ENCODE measurements at regions not wholly inside any gene's neighbourhood (a gene's known extent, or its start where the extent isn't known, plus 50 kb on each side); places are given as distances from the start of the nearest gene placed in this dataset.

DNA sequence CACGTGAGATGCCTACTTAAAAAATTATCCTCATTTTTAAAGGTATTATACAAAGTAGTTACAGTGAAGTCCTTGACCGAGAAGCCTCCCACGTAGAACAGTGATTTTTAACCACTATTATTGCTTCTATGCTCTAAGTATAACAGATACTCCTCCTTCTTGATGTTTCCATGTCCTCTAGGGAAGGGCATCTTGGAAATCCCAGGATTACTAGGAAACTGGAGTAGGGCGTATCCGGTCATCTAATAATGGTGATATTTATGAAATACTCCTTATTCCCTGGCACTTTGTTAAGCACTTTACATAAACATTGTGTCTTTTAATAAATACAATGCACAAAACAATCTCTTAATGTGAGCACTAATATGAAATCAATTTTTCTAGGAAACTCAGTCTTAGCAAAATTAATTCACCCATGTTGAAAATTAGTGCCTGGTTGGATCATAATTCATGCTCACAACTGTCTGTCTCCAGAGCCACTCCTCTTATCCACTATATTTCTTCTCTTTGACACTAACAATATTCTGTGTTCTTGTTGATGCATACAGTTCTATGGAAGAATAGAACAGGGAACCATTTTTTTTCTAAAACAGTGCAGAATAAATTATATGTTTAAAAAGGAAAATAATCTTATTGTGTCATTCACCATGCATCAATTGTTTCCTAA is 128.6 kb upstream of the SEMA3E start:
- no peak overlapping the region for H2AFZ ChIP-seq
- no peaks in the 10 kb centered on the region for H3K79me2 ChIP-seq (ENCODE audit: insufficient read depth)
- no peaks in the 10 kb centered on the region for H3K9me3 ChIP-seq (ENCODE audit: low read depth)
- no peaks in the 10 kb centered on the region for H3F3A ChIP-seq (ENCODE audit: insufficient read depth)
- in situ Hi-C loops (cut with MboI): no loop called here
- H3K36me3 ChIP-seq (ENCODE audit: low read depth): no peaks in the 10 kb centered on the region
- H3K9ac ChIP-seq: no peak overlapping the region
- no peak overlapping the region for H3K27ac ChIP-seq
- no peaks in the 10 kb centered on the region for H3K9me2 ChIP-seq (ENCODE audit: insufficient read depth)
- TF ChIP-seq EZH2 (IDR thresholded peaks at IDR 0.05; ENCODE audit: insufficient read depth, poor library complexity, severe bottlenecking): no peak
- no peak for TF ChIP-seq EZH2phosphoT487 (IDR thresholded peaks at IDR 0.05; ENCODE audit: insufficient read depth, low read depth)
- no peaks in the 10 kb centered on the region for H4K20me1 ChIP-seq (ENCODE audit: insufficient read depth)
- no peak for DNase-seq
- H3K4me3 ChIP-seq: no peak overlapping the region
- no peak overlapping the region for H3K4me2 ChIP-seq (ENCODE audit: unreplicated experiment)
- WGBS, 2 experiments (ENCODE audit: low coverage in 1 of 2, low lambda C conversion rate in 2 of 2, missing lambda C conversion rate in 2 of 2): 49 to 50% methylated on average over 5 of the region's 5 CpGs
- H3K27me3 ChIP-seq (replicated peaks; ENCODE audit: insufficient read depth): no peaks in the 10 kb centered on the region
- peaks cover 1% of the 10 kb centered on the region; the same call in 1 of the 2 replicates for H3K4me1 ChIP-seq (ENCODE audit: insufficient read depth)

DNA sequence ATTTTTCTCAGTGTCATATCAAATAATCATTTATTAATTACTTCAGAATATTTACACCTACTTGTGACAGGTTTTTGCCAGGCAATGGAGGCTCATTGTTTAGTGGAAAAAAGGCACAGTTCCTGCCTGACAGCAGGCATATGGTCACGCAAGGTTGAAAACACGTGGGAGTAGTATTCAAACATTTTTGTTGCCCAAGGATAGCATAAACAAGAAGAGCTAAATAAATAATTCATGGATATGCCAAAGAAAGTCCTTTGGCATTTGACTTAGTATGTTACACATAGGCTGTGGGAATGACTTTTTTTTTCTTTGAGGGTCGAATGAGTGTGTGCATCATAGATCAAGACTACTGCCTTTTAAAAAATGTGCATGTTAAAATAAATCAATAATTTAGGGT is 120.5 kb upstream of the SEMA3E start:
- Histone ChIP-seq H3K4me3 (no peak overlapping the region), H3F3A (ENCODE audit: insufficient read depth) (no peaks in the 10 kb centered on the region), H3K36me3 (ENCODE audit: low read depth) (no peaks in the 10 kb centered on the region), H3K9ac (no peak overlapping the region), H3K79me2 (ENCODE audit: insufficient read depth) (no peaks in the 10 kb centered on the region), H3K4me2 (ENCODE audit: unreplicated experiment) (no peak overlapping the region), H3K27ac (no peak overlapping the region), H3K4me1 (ENCODE audit: insufficient read depth) (no peaks in the 10 kb centered on the region), H3K9me2 (ENCODE audit: insufficient read depth) (no peaks in the 10 kb centered on the region), H3K27me3 (replicated peaks; ENCODE audit: insufficient read depth) (0 out of 2 replicates have a peak, but pooled peaks cover 3% of the 10 kb centered on the region), H2AFZ (no peak overlapping the region), H4K20me1 (ENCODE audit: insufficient read depth) (no peaks in the 10 kb centered on the region), H3K9me3 (ENCODE audit: low read depth) (no peaks in the 10 kb centered on the region)
- in situ Hi-C loops (cut with MboI): no loop called here
- 46 to 47% methylated on average over 3 of the region's 3 CpGs for WGBS, 2 experiments (ENCODE audit: low coverage in 1 of 2, low lambda C conversion rate in 2 of 2, missing lambda C conversion rate in 2 of 2)
- no peak for TF ChIP-seq EZH2 (IDR thresholded peaks at IDR 0.05; ENCODE audit: insufficient read depth, poor library complexity, severe bottlenecking)
- TF ChIP-seq EZH2phosphoT487 (IDR thresholded peaks at IDR 0.05; ENCODE audit: insufficient read depth, low read depth): no peak
- no peak for DNase-seq

DNA sequence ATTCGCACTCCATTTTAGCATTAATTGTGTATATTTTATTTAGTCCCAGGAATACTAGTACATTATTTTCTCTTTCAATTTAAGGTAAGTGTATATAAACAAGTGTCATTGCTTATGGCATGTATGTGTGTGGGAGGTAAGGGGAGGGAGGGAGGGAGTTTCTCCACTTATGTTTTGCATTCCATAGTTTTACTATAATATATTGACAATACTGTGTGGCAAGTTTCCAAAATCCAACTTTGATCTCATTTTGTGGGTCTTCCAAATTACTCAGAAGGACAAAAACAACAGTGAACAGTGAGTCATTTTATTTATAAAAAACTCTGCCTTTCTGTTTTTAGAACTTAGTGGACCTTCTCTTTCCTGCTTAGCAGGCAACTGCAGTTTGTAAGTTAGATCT is 102.3 kb upstream of the SEMA3E start:
- H3K27me3 ChIP-seq (replicated peaks; ENCODE audit: insufficient read depth): no peaks in the 10 kb centered on the region
- H3K79me2 ChIP-seq (ENCODE audit: insufficient read depth): no peaks in the 10 kb centered on the region
- no peak overlapping the region for H3K4me2 ChIP-seq (ENCODE audit: unreplicated experiment)
- no peaks in the 10 kb centered on the region for H3F3A ChIP-seq (ENCODE audit: insufficient read depth)
- no peak overlapping the region for H3K27ac ChIP-seq
- H2AFZ ChIP-seq: no peak overlapping the region
- WGBS, 2 experiments (ENCODE audit: low coverage in 1 of 2, low lambda C conversion rate in 2 of 2, missing lambda C conversion rate in 2 of 2): 7 to 13% methylated on average over 1 of the region's 1 CpG
- in situ Hi-C loops (cut with MboI): no loop called here
- peak; percentile 4 for DNase-seq
- H4K20me1 ChIP-seq (ENCODE audit: insufficient read depth): no peaks in the 10 kb centered on the region
- H3K9me3 ChIP-seq (ENCODE audit: low read depth): no peaks in the 10 kb centered on the region
- no peaks in the 10 kb centered on the region for H3K9me2 ChIP-seq (ENCODE audit: insufficient read depth)
- no peak for TF ChIP-seq EZH2phosphoT487 (IDR thresholded peaks at IDR 0.05; ENCODE audit: insufficient read depth, low read depth)
- no peak for TF ChIP-seq EZH2 (IDR thresholded peaks at IDR 0.05; ENCODE audit: insufficient read depth, poor library complexity, severe bottlenecking)
- H3K36me3 ChIP-seq (ENCODE audit: low read depth): no peaks in the 10 kb centered on the region
- H3K9ac ChIP-seq: no peak overlapping the region
- no peaks in the 10 kb centered on the region for H3K4me1 ChIP-seq (ENCODE audit: insufficient read depth)
- H3K4me3 ChIP-seq: no peak overlapping the region

DNA sequence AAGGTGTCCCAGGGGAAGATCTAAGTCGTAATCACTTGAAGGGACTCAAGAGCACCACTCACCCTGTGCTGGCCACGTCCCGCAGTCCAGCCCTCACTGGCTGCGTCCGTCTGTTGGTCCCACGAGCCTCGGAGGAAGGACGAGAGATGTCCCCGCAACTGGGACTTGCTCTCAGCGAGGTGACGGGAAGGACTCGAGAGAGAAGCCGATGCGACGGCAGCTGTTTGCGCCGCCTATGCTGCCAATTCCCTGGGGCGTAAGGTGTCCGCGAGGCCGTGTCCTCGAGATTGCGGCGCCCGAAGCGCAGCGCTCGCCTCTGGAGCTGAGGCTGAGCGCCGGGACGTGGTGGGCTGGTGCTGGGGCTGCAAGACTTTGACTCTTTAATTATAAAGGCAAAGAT is 100.6 kb upstream of the SEMA3E start:
- Histone ChIP-seq H3K36me3 (ENCODE audit: low read depth) (no peaks in the 10 kb centered on the region), H3K27me3 (replicated peaks; ENCODE audit: insufficient read depth) (no peaks in the 10 kb centered on the region), H3K9ac (no peak overlapping the region), H3K4me1 (ENCODE audit: insufficient read depth) (no peaks in the 10 kb centered on the region), H4K20me1 (ENCODE audit: insufficient read depth) (no peaks in the 10 kb centered on the region), H3F3A (ENCODE audit: insufficient read depth) (no peaks in the 10 kb centered on the region), H3K4me3 (no peak overlapping the region), H3K9me2 (ENCODE audit: insufficient read depth) (no peaks in the 10 kb centered on the region), H2AFZ (no peak overlapping the region), H3K79me2 (ENCODE audit: insufficient read depth) (no peaks in the 10 kb centered on the region), H3K27ac (no peak overlapping the region), H3K9me3 (ENCODE audit: low read depth) (no peaks in the 10 kb centered on the region), H3K4me2 (ENCODE audit: unreplicated experiment) (no peak overlapping the region)
- no peak for DNase-seq
- in situ Hi-C loops (cut with MboI): no loop called here
- TF ChIP-seq EZH2phosphoT487 (IDR thresholded peaks at IDR 0.05; ENCODE audit: insufficient read depth, low read depth) (no peak), EZH2 (IDR thresholded peaks at IDR 0.05; ENCODE audit: insufficient read depth, poor library complexity, severe bottlenecking) (no peak)
- 80 to 83% methylated on average over 31 of the region's 31 CpGs for WGBS, 2 experiments (ENCODE audit: low coverage in 1 of 2, low lambda C conversion rate in 2 of 2, missing lambda C conversion rate in 2 of 2)
